ENCODE measurements at regions not wholly inside any gene's neighbourhood (a gene's known extent, or its start where the extent isn't known, plus 50 kb on each side); places are given as distances from the start of the nearest gene placed in this dataset.

- TF ChIP-seq CHD2 (IDR thresholded peaks at IDR 0.05; ENCODE audit: low read length) (no peak), NRF1 (IDR thresholded peaks at IDR 0.05; ENCODE audit: low read depth, low read length) (no peak), SP2 (IDR thresholded peaks at IDR 0.05; ENCODE audit: low read length) (no peak), EZH2 (IDR thresholded peaks at IDR 0.05; ENCODE audit: low read depth, low read length, severe bottlenecking) (no peak), ZNF274 (IDR thresholded peaks at IDR 0.05; ENCODE audit: borderline replicate concordance, extremely low read depth, low read length) (no peak)
Observed at GRCh38 chr3:117647435-117647834, 937.9 kb downstream of the TUSC7 start (continued).
